Neuron (in vitro differentiated cells): ENCODE measurements at regions not wholly inside any gene's neighbourhood (a gene's known extent, or its start where the extent isn't known, plus 50 kb on each side); places are given as distances from the start of the nearest gene placed in this dataset.
"Not testable (repeated sequence)": the region's sequence is repeated elsewhere in the genome, so short reads cannot be mapped to it uniquely, and the experiment has no call there.

ENCODE experiments used
- H2AFZ ChIP-seq: one replicate; pipeline ENCODE4 v1.6.1; 2013; ENCODE audit warnings: low read depth, mild to moderate bottlenecking, inconsistent platforms, low read length, moderate library complexity
- H3K27me3 ChIP-seq: one replicate; pipeline ENCODE4 v1.6.1; 2013; ENCODE audit warnings: low read length; ENCODE audit not compliant: insufficient read depth
- H3K36me3 ChIP-seq: one replicate; pipeline ENCODE4 v1.6.1; 2013; ENCODE audit warnings: low read length; ENCODE audit not compliant: insufficient read depth
- H3K4me1 ChIP-seq: one replicate; pipeline ENCODE4 v1.6.1; 2013; ENCODE audit warnings: low read length; ENCODE audit not compliant: insufficient read depth
- H3K4me3 ChIP-seq: 2 replicates; pipeline ENCODE4 v1.5.1; 2013; ENCODE audit warnings: mild to moderate bottlenecking, low read length, moderate library complexity
- H3K9me3 ChIP-seq: one replicate; pipeline ENCODE4 v1.6.1; 2013; ENCODE audit warnings: low read length

GRCh38 chr18:11379660-11380059, 229.7 kb upstream of the SLC35G4 start:
- Histone ChIP-seq H3K36me3 (no peaks in the 10 kb centered on the region), H3K27me3 (no peaks in the 10 kb centered on the region), H3K9me3 (no peaks in the 10 kb centered on the region), H3K4me3 (no peak overlapping the region), H2AFZ (no peak overlapping the region), H3K4me1 (no peaks in the 10 kb centered on the region)

GRCh38 chr18:11377766-11378540, 228.6 kb upstream of the PIEZO2 start:
- no peaks in the 10 kb centered on the region for H3K27me3 ChIP-seq
- no peaks in the 10 kb centered on the region for H3K4me1 ChIP-seq
- no peaks in the 10 kb centered on the region for H3K36me3 ChIP-seq
- H3K9me3 ChIP-seq = no peaks in the 10 kb centered on the region
- H2AFZ ChIP-seq = no peak overlapping the region
- no peak overlapping the region for H3K4me3 ChIP-seq

- no peaks in the 10 kb centered on the region for H3K9me3 ChIP-seq
- H3K4me3 ChIP-seq = no peak overlapping the region
- H3K4me1 ChIP-seq = no peaks in the 10 kb centered on the region
- H3K36me3 ChIP-seq = no peaks in the 10 kb centered on the region
- no peaks in the 10 kb centered on the region for H3K27me3 ChIP-seq
- H2AFZ ChIP-seq = no peak overlapping the region
These were observed 222.8 kb upstream of the PIEZO2 start for GRCh38 chr18:11372163-11372562.

- H3K9me3 ChIP-seq = no peaks in the 10 kb centered on the region
- H3K36me3 ChIP-seq = no peaks in the 10 kb centered on the region
- no peaks in the 10 kb centered on the region for H3K4me1 ChIP-seq
- H3K27me3 ChIP-seq = no peaks in the 10 kb centered on the region
- H3K4me3 ChIP-seq = no peak overlapping the region
- no peak overlapping the region for H2AFZ ChIP-seq
These were observed 220.2 kb upstream of the PIEZO2 start for GRCh38 chr18:11369556-11369955.

DNA sequence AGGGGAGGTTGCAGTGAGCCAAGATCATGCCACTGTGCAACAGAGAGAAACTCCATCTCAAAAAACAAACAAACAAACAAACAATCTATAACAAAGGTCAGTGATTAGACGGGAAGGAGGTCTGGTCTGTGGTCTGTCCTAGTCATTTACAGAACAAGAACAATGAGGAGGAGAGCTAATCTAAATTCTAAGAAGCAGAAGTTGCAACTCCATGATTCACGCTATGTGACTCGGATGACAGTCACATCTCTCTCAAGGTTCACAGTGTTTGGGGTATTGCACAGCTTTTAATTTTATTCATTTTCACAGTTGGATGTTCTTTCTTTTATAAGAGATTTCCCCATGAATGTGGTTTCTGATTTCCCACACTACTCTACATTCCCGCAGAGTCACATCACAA, 218.7 kb upstream of the PIEZO2 start:
- H3K9me3 ChIP-seq = no peaks in the 10 kb centered on the region
- no peaks in the 10 kb centered on the region for H3K36me3 ChIP-seq
- no peaks in the 10 kb centered on the region for H3K4me1 ChIP-seq
- no peaks in the 10 kb centered on the region for H3K27me3 ChIP-seq
- no peak overlapping the region for H3K4me3 ChIP-seq
- no peak overlapping the region for H2AFZ ChIP-seq

- Histone ChIP-seq H3K4me3 (no peak overlapping the region), H2AFZ (no peak overlapping the region), H3K9me3 (no peaks in the 10 kb centered on the region), H3K4me1 (no peaks in the 10 kb centered on the region), H3K36me3 (no peaks in the 10 kb centered on the region), H3K27me3 (no peaks in the 10 kb centered on the region)
These were observed 218.0 kb upstream of the PIEZO2 start for GRCh38 chr18:11367351-11367750.

DNA sequence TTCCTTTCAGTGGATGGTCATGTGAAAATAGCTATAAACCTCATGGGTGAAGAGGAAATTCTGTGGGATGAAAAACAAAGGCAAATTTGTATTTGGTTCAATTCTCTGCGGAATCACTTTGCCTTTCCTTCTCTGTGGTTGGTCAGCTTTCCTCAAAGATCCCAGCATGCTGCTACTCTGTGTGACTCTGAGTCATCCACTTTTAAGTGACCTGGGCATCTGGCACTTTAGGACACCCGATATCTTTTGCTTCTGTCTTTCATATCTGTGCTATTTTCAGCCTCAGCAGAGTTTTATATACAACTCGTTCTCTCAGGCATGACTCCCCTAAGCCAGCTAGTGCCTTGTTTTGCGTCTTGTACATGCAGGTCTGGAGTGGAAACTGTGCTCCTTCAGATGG, 217.0 kb upstream of the PIEZO2 start:
- H3K4me1 ChIP-seq = no peaks in the 10 kb centered on the region
- H3K27me3 ChIP-seq = no peaks in the 10 kb centered on the region
- no peaks in the 10 kb centered on the region for H3K36me3 ChIP-seq
- H2AFZ ChIP-seq = no peak overlapping the region
- no peak overlapping the region for H3K4me3 ChIP-seq
- H3K9me3 ChIP-seq = no peaks in the 10 kb centered on the region

DNA sequence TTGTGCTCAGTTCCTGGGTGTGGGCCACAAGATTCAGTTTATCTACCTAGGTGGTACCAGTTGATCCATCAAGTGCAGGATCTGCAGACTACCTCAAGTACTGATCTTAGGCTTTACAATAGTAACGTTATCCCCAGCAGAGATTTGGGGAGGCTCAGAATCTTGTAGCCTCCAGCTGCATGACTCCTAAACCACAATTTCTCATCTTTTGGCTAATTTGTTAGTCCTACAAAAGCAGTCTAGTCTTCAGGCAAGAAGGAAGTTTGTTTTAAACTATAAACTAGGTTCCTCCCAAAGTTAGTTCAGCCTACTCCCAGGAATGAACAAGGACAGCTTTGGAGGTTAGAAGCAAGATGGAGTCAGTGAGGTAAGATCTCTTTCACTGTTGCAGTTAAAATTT, 213.5 kb upstream of the PIEZO2 start:
- Histone ChIP-seq H3K4me3 (no peak overlapping the region), H3K27me3 (no peaks in the 10 kb centered on the region), H2AFZ (no peak overlapping the region), H3K4me1 (no peaks in the 10 kb centered on the region), H3K9me3 (no peaks in the 10 kb centered on the region), H3K36me3 (no peaks in the 10 kb centered on the region)

DNA sequence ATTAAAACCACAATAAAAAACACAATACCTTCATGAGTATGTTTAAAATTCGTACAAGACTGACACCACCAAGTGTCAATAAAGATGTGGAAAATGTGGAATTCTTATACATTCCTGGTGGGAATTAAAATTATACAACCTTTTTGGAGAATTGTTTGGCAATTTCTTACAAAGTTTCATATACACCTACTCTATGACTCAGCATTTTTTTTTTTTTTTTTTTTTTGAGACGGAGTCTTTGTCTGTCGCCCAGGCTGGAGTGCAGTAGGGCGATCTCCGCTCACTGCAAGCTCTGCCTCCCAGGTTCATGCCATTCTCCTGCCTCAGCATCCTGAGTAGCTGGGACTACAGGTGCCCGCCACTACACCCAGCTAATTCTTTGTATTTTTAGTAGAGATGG, 212.5 kb upstream of the PIEZO2 start:
- H3K27me3 ChIP-seq, H3K9me3 ChIP-seq: not testable (repeated sequence)

GRCh38 chr18:11357678-11358077, 208.3 kb upstream of the PIEZO2 start:
- H3K36me3 ChIP-seq = no peaks in the 10 kb centered on the region
- no peaks in the 10 kb centered on the region for H3K4me1 ChIP-seq
- H2AFZ ChIP-seq = no peak overlapping the region
- H3K4me3 ChIP-seq = no peak overlapping the region
- H3K9me3 ChIP-seq = no peaks in the 10 kb centered on the region
- H3K27me3 ChIP-seq = no peaks in the 10 kb centered on the region

More for the DNA sequence above, 212.5 kb upstream of the PIEZO2 start:
- H3K4me3 ChIP-seq, H2AFZ ChIP-seq, H3K36me3 ChIP-seq, H3K4me1 ChIP-seq: not testable (repeated sequence)

- H3K36me3 ChIP-seq, H3K27me3 ChIP-seq, H3K4me1 ChIP-seq, H3K9me3 ChIP-seq, H2AFZ ChIP-seq, H3K4me3 ChIP-seq: not testable (repeated sequence)
These were observed 195.2 kb upstream of the PIEZO2 start for GRCh38 chr18:11344576-11344975.

GRCh38 chr18:11343096-11343495, 193.7 kb upstream of the PIEZO2 start:
- Histone ChIP-seq H2AFZ (no peak overlapping the region), H3K4me1 (no peaks in the 10 kb centered on the region), H3K36me3 (no peaks in the 10 kb centered on the region), H3K27me3 (no peaks in the 10 kb centered on the region), H3K4me3 (no peak overlapping the region), H3K9me3 (no peaks in the 10 kb centered on the region)

GRCh38 chr18:11342115-11342514, 192.7 kb upstream of the PIEZO2 start:
- H3K36me3 ChIP-seq, H3K4me1 ChIP-seq, H3K9me3 ChIP-seq, H3K27me3 ChIP-seq, H3K4me3 ChIP-seq, H2AFZ ChIP-seq: not testable (repeated sequence)

- Histone ChIP-seq H3K27me3 (no peaks in the 10 kb centered on the region), H3K9me3 (no peaks in the 10 kb centered on the region), H3K4me3 (no peak overlapping the region), H3K4me1 (no peaks in the 10 kb centered on the region), H3K36me3 (no peaks in the 10 kb centered on the region), H2AFZ (no peak overlapping the region)
These were observed 189.9 kb upstream of the PIEZO2 start for GRCh38 chr18:11339188-11339775.
